ENCODE measurements at regions not wholly inside any gene's neighbourhood (a gene's known extent, or its start where the extent isn't known, plus 50 kb on each side); places are given as distances from the start of the nearest gene placed in this dataset.

DNA sequence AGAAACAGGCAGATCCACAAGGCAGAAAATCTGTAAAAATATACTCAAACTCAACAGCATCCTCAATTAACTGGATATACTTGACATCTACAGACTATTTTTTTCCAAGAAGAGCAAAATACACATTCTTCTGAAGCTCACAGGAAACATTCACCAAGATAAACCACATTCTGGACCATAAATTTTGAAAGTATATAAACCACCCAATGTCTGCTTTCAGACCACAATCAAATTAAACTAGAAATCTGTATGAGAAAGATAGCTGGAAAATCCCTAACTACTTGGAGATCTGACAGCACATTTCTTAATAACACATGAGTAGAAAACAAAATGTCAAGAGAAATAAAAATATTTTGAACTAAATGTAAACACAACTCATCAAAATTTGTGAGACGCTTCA, 195.5 kb downstream of the ERMARD start:
- DNase-seq (ENCODE audit: low read depth) (no peak), FAIRE-seq (no peak)
- Histone ChIP-seq H3K27me3 (ENCODE audit: control insufficient read depth, insufficient read depth, low read length) (no peaks in the 10 kb centered on the region), H3K36me3 (ENCODE audit: control insufficient read depth, insufficient read depth, low read length) (no peaks in the 10 kb centered on the region), H3K4me3 (ENCODE audit: low read depth, low read length) (no peak overlapping the region)
- TF ChIP-seq, protein P1, sequence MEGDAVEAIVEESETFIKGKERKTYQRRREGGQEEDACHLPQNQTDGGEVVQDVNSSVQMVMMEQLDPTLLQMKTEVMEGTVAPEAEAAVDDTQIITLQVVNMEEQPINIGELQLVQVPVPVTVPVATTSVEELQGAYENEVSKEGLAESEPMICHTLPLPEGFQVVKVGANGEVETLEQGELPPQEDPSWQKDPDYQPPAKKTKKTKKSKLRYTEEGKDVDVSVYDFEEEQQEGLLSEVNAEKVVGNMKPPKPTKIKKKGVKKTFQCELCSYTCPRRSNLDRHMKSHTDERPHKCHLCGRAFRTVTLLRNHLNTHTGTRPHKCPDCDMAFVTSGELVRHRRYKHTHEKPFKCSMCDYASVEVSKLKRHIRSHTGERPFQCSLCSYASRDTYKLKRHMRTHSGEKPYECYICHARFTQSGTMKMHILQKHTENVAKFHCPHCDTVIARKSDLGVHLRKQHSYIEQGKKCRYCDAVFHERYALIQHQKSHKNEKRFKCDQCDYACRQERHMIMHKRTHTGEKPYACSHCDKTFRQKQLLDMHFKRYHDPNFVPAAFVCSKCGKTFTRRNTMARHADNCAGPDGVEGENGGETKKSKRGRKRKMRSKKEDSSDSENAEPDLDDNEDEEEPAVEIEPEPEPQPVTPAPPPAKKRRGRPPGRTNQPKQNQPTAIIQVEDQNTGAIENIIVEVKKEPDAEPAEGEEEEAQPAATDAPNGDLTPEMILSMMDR (IDR thresholded peaks at IDR 0.05; ENCODE audit: insufficient read depth, low read length, severe bottlenecking) = no peak

DNA sequence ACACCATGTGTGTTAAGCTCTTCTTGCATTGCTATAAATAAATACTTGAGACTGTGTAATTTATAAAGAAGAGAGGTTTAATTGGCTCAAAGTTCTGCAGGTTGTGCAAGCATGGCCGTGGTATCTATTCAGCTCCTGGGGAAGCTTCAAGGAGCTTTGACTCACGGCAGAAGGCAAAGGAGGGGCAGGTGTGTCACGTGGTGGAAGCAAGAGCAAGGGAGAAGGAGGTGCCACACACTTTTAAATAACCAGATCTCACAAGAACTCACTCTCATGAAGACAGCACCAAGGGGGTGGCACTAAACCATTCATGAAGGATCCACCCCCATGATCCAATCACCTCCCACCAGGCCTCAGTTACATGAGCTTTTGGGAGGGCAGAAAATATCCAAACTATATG, 193.7 kb downstream of the ERMARD start:
- Histone ChIP-seq H3K27me3 (ENCODE audit: control insufficient read depth, insufficient read depth, low read length) (no peaks in the 10 kb centered on the region), H3K36me3 (ENCODE audit: control insufficient read depth, insufficient read depth, low read length) (no peaks in the 10 kb centered on the region), H3K4me3 (ENCODE audit: low read depth, low read length) (no peak overlapping the region)
- TF ChIP-seq, protein P1 (IDR thresholded peaks at IDR 0.05; ENCODE audit: insufficient read depth, low read length, severe bottlenecking) = no peak
- DNase-seq (ENCODE audit: low read depth) (peak; percentile 44), FAIRE-seq (no peak)

DNA sequence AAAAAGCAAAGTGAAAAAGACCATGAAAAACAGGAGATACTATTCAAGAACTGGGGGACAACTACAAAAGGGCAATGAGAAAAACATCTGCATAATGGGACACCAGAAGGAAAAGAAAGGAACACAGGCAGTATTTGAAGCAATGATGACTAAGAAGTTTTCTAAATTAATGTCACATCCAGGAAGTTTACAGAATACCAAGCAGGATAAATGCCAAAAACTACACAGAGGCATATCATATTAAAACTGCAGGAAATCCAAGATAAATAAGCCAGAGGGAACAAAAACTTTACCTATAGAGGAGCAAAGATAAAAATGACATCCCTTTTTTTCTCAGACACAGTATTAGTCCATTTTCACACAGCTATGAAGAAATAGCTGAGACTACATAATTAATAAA, 193.0 kb downstream of the ERMARD start:
- no peak for DNase-seq (ENCODE audit: low read depth)
- TF ChIP-seq, protein P1 (IDR thresholded peaks at IDR 0.05; ENCODE audit: insufficient read depth, low read length, severe bottlenecking) = no peak
- no peaks in the 10 kb centered on the region for H3K27me3 ChIP-seq (ENCODE audit: control insufficient read depth, insufficient read depth, low read length)
- no peak for FAIRE-seq
- H3K36me3 ChIP-seq (ENCODE audit: control insufficient read depth, insufficient read depth, low read length) = no peaks in the 10 kb centered on the region
- H3K4me3 ChIP-seq (ENCODE audit: low read depth, low read length) = no peak overlapping the region

DNA sequence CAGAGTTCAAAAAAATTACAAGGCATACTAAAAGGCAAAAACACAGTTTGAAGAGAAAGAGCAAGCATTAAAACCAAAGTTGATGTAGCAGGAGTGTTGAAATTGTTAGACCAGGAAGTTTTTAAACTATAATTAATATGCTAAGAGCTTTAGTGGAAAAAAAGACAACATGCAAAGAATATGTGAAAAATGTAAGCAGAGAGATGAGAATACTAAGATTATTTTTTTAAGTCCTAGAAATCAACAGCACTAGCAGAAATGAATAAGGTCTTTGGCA, 192.6 kb downstream of the ERMARD start:
- TF ChIP-seq, protein P1 (IDR thresholded peaks at IDR 0.05; ENCODE audit: insufficient read depth, low read length, severe bottlenecking) = no peak
- Histone ChIP-seq H3K27me3 (ENCODE audit: control insufficient read depth, insufficient read depth, low read length) (no peaks in the 10 kb centered on the region), H3K4me3 (ENCODE audit: low read depth, low read length) (no peak overlapping the region), H3K36me3 (ENCODE audit: control insufficient read depth, insufficient read depth, low read length) (no peaks in the 10 kb centered on the region)
- FAIRE-seq = no peak
- DNase-seq (ENCODE audit: low read depth) = no peak

DNA sequence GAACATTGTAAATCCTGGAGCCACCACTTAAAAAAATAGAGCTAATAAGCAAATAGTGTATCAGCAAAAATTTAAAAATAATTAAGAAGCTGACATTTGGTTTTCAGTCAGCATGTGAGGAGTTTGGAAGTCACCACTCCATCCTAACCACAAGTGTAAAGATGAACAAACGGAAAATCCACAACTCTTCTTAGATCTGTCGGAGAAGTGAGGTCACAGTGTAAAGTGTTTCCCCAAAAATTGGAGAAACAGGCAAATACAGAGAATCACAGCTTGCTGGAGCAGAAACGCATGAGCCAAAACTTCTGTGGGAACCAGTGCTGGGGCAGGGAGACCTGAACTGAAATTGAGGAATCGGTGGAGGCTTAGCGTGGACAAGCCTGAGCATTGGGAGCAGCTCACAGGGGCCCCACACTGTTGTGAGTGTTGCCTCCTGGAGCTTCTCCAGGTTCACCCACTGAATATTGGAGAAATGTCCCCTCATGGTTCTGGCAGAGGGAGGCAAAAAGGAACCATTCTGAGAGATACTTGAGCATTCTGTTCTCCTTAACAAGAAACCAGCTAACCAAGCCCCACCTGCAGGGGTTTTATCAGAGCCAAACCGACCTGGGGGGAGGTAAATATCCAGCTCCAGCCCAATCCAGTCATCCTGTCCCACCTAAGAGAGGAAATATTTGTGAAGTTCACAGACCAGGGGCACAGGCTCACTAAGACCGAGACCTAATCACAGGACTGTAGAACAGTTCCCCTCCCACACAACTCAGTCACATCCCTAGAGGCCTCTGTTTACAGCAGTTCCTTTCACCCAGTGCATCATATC, 192.0 kb downstream of the ERMARD start:
- Histone ChIP-seq H3K36me3 (ENCODE audit: control insufficient read depth, insufficient read depth, low read length) (no peaks in the 10 kb centered on the region), H3K27me3 (ENCODE audit: control insufficient read depth, insufficient read depth, low read length) (peaks cover 2% of the 10 kb centered on the region), H3K4me3 (ENCODE audit: low read depth, low read length) (no peak overlapping the region)
- TF ChIP-seq, protein P1 (IDR thresholded peaks at IDR 0.05; ENCODE audit: insufficient read depth, low read length, severe bottlenecking) = no peak
- DNase-seq (ENCODE audit: low read depth) (no peak), FAIRE-seq (no peak)

DNA sequence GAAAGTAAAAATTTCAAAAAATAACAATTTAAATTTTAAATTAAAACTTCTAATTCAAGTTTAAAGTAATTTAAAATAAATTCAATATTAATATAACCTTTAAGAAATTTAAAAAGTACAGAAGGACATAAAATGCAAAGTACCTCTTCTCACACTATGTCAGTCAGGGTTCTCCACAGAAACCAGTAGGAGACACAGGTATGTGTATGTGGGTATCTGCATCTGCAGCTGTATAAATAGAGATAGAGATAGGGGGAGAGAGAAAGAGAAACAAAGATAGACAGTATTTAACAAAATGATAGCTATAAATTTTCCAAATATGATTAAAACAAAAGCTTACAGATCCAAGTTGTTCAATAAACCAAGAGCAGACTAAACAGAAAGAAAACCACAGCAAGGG, 190.8 kb downstream of the ERMARD start:
- peaks cover 2% of the 10 kb centered on the region for H3K27me3 ChIP-seq (ENCODE audit: control insufficient read depth, insufficient read depth, low read length)
- TF ChIP-seq, protein P1 (IDR thresholded peaks at IDR 0.05; ENCODE audit: insufficient read depth, low read length, severe bottlenecking) = no peak
- no peaks in the 10 kb centered on the region for H3K36me3 ChIP-seq (ENCODE audit: control insufficient read depth, insufficient read depth, low read length)
- H3K4me3 ChIP-seq (ENCODE audit: low read depth, low read length) = no peak overlapping the region
- DNase-seq (ENCODE audit: low read depth) = no peak
- no peak for FAIRE-seq
